Suprapubic skin (tissue), 4 donors: ENCODE measurements at regions not wholly inside any gene's neighbourhood (a gene's known extent, or its start where the extent isn't known, plus 50 kb on each side); places are given as distances from the start of the nearest gene placed in this dataset.

ENCODE experiments used
- DNase-seq, 2 donors: peaks; one replicate each; pipeline ENCODE4 v3.0.0-alpha.2; 2019; ENCODE audit warnings: low spot score in 2 of 2
- H3K27ac ChIP-seq: fragments of 200-600 bp; sonication (generic); one replicate; pipeline ENCODE4 v1.5.1; 2019
- H3K27me3 ChIP-seq: fragments of 200-600 bp; sonication (generic); one replicate; pipeline ENCODE4 v1.5.1; 2019
- H3K36me3 ChIP-seq: fragments of 200-600 bp; sonication (generic); one replicate; pipeline ENCODE4 v1.5.1; 2019
- H3K4me1 ChIP-seq: fragments of 200-600 bp; sonication (generic); one replicate; pipeline ENCODE4 v1.5.1; 2019
- H3K4me3 ChIP-seq: fragments of 200-600 bp; sonication (generic); one replicate; pipeline ENCODE4 v1.5.1; 2019; ENCODE audit warnings: mild to moderate bottlenecking
- H3K9me3 ChIP-seq: fragments of 200-600 bp; sonication (generic); one replicate; pipeline ENCODE4 v1.5.1; 2019
- EP300 ChIP-seq: sonication (generic); formaldehyde crosslinking; IDR thresholded peaks from one replicate; pipeline ENCODE4 v1.6.1; 2017; ENCODE audit warnings: antibody characterized with exemption
- POLR2A ChIP-seq, 2 donors: fragments of 450-650 bp; IDR thresholded peaks; one replicate each; pipeline ENCODE4 v1.6.1; 2017; ENCODE audit warnings: antibody characterized with exemption in 2 of 2, mild to moderate bottlenecking in 2 of 2, moderate library complexity in 2 of 2
- POLR2AphosphoS5 ChIP-seq, 3 donors: sonication (generic); formaldehyde crosslinking; IDR thresholded peaks; one replicate each; pipeline ENCODE4 v1.6.1; 2017; ENCODE audit warnings: antibody characterized with exemption in 3 of 3
- WGBS: methylation state at CpG from one replicate; pipeline ENCODE4 v1.1.5; 2018; 5-methylcytosine and 5-hydroxymethylcytosine counted together
- TF ChIP-seq, protein P1 (sequence below), 2 donors: fragments of 200-600 bp in 1 of 2; fragments of 450-650 bp in 1 of 2; sonication (generic) in 1 of 2; IDR thresholded peaks; one replicate each; pipeline ENCODE4 v1.5.1; 2016 to 2019; ENCODE audit warnings: antibody characterized with exemption in 2 of 2, mild to moderate bottlenecking in 1 of 2, moderate library complexity in 1 of 2

DNA sequence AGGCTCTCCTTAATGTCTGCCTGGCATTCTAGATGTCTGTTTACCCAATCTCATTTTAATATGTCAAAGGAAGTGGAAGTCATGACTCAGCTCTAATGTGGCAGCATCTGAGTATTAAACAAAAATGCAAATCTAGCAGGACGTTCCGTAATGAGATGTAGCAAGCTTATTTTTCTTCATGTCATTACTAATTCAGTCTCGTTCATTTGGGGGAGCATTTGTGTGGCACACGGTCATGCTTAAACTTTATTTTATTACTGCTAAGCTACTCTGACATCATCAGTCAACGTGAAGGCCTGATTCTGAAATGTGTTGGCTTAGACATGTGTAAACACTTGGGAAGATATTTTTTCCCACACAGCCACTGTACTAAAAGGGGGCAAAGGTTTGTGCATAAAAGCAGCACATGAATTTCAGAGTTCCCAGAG, 326.7 kb upstream of the TMPO start:
- Histone ChIP-seq H3K4me1 (no peaks in the 10 kb centered on the region), H3K36me3 (no peaks in the 10 kb centered on the region), H3K27ac (no peak overlapping the region), H3K27me3 (no peaks in the 10 kb centered on the region), H3K9me3 (no peaks in the 10 kb centered on the region), H3K4me3 (no peak overlapping the region)
- 35% methylated on average over 5 of the region's 5 CpGs for WGBS
- TF ChIP-seq, protein P1, sequence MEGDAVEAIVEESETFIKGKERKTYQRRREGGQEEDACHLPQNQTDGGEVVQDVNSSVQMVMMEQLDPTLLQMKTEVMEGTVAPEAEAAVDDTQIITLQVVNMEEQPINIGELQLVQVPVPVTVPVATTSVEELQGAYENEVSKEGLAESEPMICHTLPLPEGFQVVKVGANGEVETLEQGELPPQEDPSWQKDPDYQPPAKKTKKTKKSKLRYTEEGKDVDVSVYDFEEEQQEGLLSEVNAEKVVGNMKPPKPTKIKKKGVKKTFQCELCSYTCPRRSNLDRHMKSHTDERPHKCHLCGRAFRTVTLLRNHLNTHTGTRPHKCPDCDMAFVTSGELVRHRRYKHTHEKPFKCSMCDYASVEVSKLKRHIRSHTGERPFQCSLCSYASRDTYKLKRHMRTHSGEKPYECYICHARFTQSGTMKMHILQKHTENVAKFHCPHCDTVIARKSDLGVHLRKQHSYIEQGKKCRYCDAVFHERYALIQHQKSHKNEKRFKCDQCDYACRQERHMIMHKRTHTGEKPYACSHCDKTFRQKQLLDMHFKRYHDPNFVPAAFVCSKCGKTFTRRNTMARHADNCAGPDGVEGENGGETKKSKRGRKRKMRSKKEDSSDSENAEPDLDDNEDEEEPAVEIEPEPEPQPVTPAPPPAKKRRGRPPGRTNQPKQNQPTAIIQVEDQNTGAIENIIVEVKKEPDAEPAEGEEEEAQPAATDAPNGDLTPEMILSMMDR (IDR thresholded peaks at IDR 0.05), result no peak
- TF ChIP-seq POLR2AphosphoS5 (IDR thresholded peaks at IDR 0.05) (no peak), EP300 (no peak), POLR2A (IDR thresholded peaks at IDR 0.05) (no peak)
- no peak for DNase-seq

DNA sequence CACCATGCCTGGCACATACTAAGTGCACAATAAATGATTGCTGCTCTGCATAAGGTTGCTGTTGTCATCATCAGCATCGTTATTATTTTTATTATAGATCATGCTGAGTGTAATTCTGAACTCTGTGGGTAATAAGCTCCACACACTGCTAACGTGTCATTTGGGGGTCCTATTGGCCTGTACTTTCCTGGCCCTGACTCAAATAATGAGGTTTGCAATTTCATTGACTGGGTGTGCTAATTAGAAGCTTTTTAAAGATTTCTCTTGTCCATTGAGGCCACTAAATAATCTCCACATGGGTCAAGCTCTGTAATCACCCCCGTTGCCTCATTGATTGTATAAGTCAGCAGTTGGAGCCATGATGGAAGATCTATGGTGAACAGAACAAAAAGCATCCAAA, 320.8 kb upstream of the TMPO start:
- no peaks in the 10 kb centered on the region for H3K4me1 ChIP-seq
- 73% methylated on average over 3 of the region's 3 CpGs for WGBS
- no peak overlapping the region for H3K27ac ChIP-seq
- no peak for TF ChIP-seq EP300
- TF ChIP-seq POLR2AphosphoS5 (IDR thresholded peaks at IDR 0.05), result no peak
- TF ChIP-seq POLR2A (IDR thresholded peaks at IDR 0.05), result no peak
- TF ChIP-seq, protein P1 (IDR thresholded peaks at IDR 0.05), result no peak
- no peaks in the 10 kb centered on the region for H3K36me3 ChIP-seq
- no peaks in the 10 kb centered on the region for H3K27me3 ChIP-seq
- H3K9me3 ChIP-seq, result no peaks in the 10 kb centered on the region
- no peak overlapping the region for H3K4me3 ChIP-seq
- no peak for DNase-seq

DNA sequence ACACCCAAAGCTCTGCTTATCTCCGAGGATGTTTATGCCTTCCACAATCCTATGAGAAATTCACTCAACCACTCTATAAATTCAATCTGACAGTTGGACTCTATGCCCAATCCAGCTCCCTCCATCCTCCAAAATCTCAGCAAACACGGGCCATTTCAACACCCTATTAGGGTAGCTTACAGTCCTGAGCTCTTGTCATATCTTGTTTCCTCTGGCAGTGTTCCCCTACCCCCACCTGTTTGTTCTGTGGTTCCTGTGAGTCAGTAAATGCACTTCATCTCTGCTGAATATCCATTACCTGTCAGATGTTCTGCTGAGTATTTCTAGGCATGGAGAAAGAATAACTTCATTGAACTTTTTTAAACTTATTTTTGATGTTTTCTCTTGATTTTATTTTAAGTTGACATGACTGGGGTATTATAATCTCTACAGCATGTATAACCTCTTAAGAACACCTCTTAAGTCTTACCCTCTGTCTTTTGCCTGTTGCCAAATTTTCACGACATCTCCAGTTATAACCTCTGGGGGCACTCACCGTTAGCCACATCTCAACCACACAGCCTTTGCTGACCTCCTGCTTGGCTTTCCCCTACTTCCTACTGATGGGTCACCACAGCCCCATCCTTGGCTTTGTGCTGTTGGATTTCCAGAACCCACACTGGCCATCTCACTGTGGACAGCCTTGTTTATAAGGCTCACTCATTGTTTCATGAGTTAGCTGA, 317.0 kb upstream of the TMPO start:
- Histone ChIP-seq H3K27me3 (no peaks in the 10 kb centered on the region), H3K4me3 (no peak overlapping the region), H3K27ac (no peak overlapping the region), H3K9me3 (no peaks in the 10 kb centered on the region), H3K36me3 (no peaks in the 10 kb centered on the region), H3K4me1 (no peaks in the 10 kb centered on the region)
- TF ChIP-seq POLR2AphosphoS5 (IDR thresholded peaks at IDR 0.05) (no peak), EP300 (no peak), POLR2A (IDR thresholded peaks at IDR 0.05) (no peak)
- TF ChIP-seq, protein P1 (IDR thresholded peaks at IDR 0.05), result no peak
- DNase-seq, result no peak
- 62% methylated on average over 4 of the region's 4 CpGs for WGBS

DNA sequence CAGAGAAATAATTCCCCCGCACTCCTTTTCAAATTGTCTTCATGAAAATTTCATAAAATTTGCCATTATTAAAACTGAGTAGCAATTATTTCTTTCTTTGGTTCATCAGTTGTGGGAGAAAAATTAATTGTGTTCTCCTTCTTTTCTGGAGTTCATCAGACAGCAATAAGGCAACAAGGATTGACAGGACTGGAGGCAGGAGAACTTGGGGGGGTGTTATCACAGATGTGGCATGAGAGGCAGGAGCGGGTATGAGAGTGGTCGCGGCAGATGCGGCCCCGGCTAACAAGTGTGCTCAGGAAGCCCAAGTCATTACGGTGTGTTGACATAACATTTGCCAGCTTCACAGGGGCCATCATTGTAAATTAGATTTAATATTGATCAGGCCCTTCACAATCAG, 306.6 kb upstream of the TMPO start:
- 85% methylated on average over 7 of the region's 7 CpGs for WGBS

More for the DNA sequence above, 306.6 kb upstream of the TMPO start:
- no peak for DNase-seq
- Histone ChIP-seq H3K9me3 (peaks cover 5% of the 10 kb centered on the region), H3K4me3 (no peak overlapping the region), H3K36me3 (no peaks in the 10 kb centered on the region), H3K27ac (no peak overlapping the region), H3K4me1 (no peaks in the 10 kb centered on the region), H3K27me3 (no peaks in the 10 kb centered on the region)
- TF ChIP-seq EP300 (no peak), POLR2A (IDR thresholded peaks at IDR 0.05) (no peak), POLR2AphosphoS5 (IDR thresholded peaks at IDR 0.05) (no peak)
- TF ChIP-seq, protein P1 (IDR thresholded peaks at IDR 0.05), result no peak
